Activated CD8-positive, alpha-beta T cell treated with anti-CD3 and anti-CD28 coated beads for 36 hours (primary cell): ENCODE measurements at regions not wholly inside any gene's neighbourhood (a gene's known extent, or its start where the extent isn't known, plus 50 kb on each side); places are given as distances from the start of the nearest gene placed in this dataset.

Experiments used
- ATAC-seq: fragments of 200-7000 bp; cut with Tn5 transposase; one replicate; pipeline ENCODE4 v1.10.0; 2021; ENCODE audit warnings: mild to moderate bottlenecking, moderate library complexity
- CTCF ChIA-PET: fragments of 350-600 bp; sonication (Branson Sonifier 250); formaldehyde crosslinking; loops from one replicate; lab custom pipeline; 2021; ENCODE audit warnings: antibody characterized with exemption; lab: Charles Lee
- POLR2A ChIA-PET: fragments of 350-600 bp; sonication (Branson Sonifier 250); formaldehyde crosslinking; loops from one replicate; lab custom pipeline; 2021; ENCODE audit warnings: antibody characterized with exemption; lab: Charles Lee
- DNase-seq: peaks from one replicate; pipeline ENCODE4 v3.0.0-alpha.2; 2020
- H3K27ac Mint-ChIP-seq: one replicate; pipeline ENCODE4 v1.8.0; 2021; ENCODE audit warnings: mild to moderate bottlenecking, mixed read lengths
- H3K27me3 Mint-ChIP-seq: one replicate; pipeline ENCODE4 v1.8.0; 2021; ENCODE audit warnings: mixed read lengths
- H3K36me3 Mint-ChIP-seq: one replicate; pipeline ENCODE4 v1.8.0; 2021; ENCODE audit warnings: low read depth, mixed read lengths
- H3K4me1 Mint-ChIP-seq: one replicate; pipeline ENCODE4 v1.8.0; 2021; ENCODE audit warnings: low read depth, mixed read lengths
- H3K4me3 Mint-ChIP-seq: one replicate; pipeline ENCODE4 v1.8.0; 2021; ENCODE audit warnings: mild to moderate bottlenecking, moderate library complexity, mixed read lengths
- H3K9me3 Mint-ChIP-seq: one replicate; pipeline ENCODE4 v1.8.0; 2021; ENCODE audit warnings: mixed read lengths
- CTCF ChIP-seq: fragments of 200-600 bp; IDR thresholded peaks from one replicate; pipeline ENCODE4 v1.8.0; 2022; ENCODE audit warnings: antibody characterized with exemption, mild to moderate bottlenecking
- intact Hi-C: fragments of 100-400 bp; cut with micrococcal nuclease; formaldehyde crosslinking; loops from one replicate; pipeline ENCODE4 v1.10.0; 2022

- CTCF ChIA-PET = no interaction called here
These were observed 123.5 kb downstream of the TTLL2 start for GRCh38 chr6:167448378-167448777.

GRCh38 chr6:167449094-167449861 is 124.4 kb downstream of the TTLL2 start:
- no peak overlapping the region for H3K4me3 Mint-ChIP-seq
- H3K9me3 Mint-ChIP-seq = no peaks in the 10 kb centered on the region
- TF ChIP-seq CTCF = no peak
- ChIA-PET POLR2A (no interaction called here), CTCF (no interaction called here)
- no peak overlapping the region for H3K27ac Mint-ChIP-seq
- DNase-seq (no peak), ATAC-seq (no peak)
- intact Hi-C loops = no loop called here
- H3K4me1 Mint-ChIP-seq = no peaks in the 10 kb centered on the region
- no peaks in the 10 kb centered on the region for H3K36me3 Mint-ChIP-seq
- H3K27me3 Mint-ChIP-seq = no peaks in the 10 kb centered on the region

More at GRCh38 chr6:167448378-167448777, 123.5 kb downstream of the TTLL2 start:
- ATAC-seq (no peak), DNase-seq (no peak)
- no peak overlapping the region for H3K4me3 Mint-ChIP-seq
- H3K4me1 Mint-ChIP-seq = no peaks in the 10 kb centered on the region
- intact Hi-C loops = no loop called here
- H3K9me3 Mint-ChIP-seq = no peaks in the 10 kb centered on the region
- POLR2A ChIA-PET = no interaction called here
- H3K27ac Mint-ChIP-seq = no peak overlapping the region
- no peaks in the 10 kb centered on the region for H3K36me3 Mint-ChIP-seq
- TF ChIP-seq CTCF = no peak
- no peaks in the 10 kb centered on the region for H3K27me3 Mint-ChIP-seq

DNA sequence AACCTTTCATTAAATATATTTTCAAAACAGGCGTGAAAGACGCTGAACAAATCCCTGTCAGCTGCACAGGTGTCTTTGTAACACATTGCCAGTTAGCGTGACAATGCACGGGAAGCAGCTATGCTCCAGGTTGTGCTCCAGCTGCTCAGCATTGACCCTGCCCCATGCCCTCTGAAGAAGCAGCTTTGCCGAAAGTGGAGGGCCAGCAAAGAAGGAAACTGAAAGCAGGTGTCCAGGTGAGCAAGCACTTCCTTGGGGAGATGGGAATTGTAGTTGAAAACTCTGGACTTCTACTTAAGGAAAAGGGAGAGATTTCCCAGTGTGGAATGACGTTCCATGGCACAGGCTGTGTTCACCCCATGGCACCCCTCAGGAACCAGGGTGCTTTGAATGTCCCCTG is 125.7 kb downstream of the TTLL2 start:
- CTCF ChIA-PET = no interaction called here

GRCh38 chr6:167452338-167453081 is 127.6 kb downstream of the TTLL2 start:
- ChIA-PET CTCF (no interaction called here), POLR2A (interaction anchor here (1.1 kb wide), 1 partner anchor 8 kb away, joined by 3 read pairs; no protein-coding TSS in a partner anchor)
- H3K36me3 Mint-ChIP-seq = no peaks in the 10 kb centered on the region
- H3K9me3 Mint-ChIP-seq = no peaks in the 10 kb centered on the region
- intact Hi-C loops = no loop called here
- H3K27ac Mint-ChIP-seq = no peak overlapping the region
- no peaks in the 10 kb centered on the region for H3K4me1 Mint-ChIP-seq
- peaks cover 8% of the 10 kb centered on the region for H3K27me3 Mint-ChIP-seq
- DNase-seq = no peak
- H3K4me3 Mint-ChIP-seq = no peak overlapping the region
- no peak for TF ChIP-seq CTCF
- ATAC-seq = no peak

More for the DNA sequence above, 125.7 kb downstream of the TTLL2 start:
- no peak for TF ChIP-seq CTCF
- H3K9me3 Mint-ChIP-seq = no peaks in the 10 kb centered on the region
- no peaks in the 10 kb centered on the region for H3K27me3 Mint-ChIP-seq
- H3K4me3 Mint-ChIP-seq = no peak overlapping the region
- DNase-seq (no peak), ATAC-seq (no peak)
- intact Hi-C loops = no loop called here
- H3K36me3 Mint-ChIP-seq = no peaks in the 10 kb centered on the region
- POLR2A ChIA-PET = no interaction called here
- H3K27ac Mint-ChIP-seq = no peak overlapping the region
- H3K4me1 Mint-ChIP-seq = no peaks in the 10 kb centered on the region

DNA sequence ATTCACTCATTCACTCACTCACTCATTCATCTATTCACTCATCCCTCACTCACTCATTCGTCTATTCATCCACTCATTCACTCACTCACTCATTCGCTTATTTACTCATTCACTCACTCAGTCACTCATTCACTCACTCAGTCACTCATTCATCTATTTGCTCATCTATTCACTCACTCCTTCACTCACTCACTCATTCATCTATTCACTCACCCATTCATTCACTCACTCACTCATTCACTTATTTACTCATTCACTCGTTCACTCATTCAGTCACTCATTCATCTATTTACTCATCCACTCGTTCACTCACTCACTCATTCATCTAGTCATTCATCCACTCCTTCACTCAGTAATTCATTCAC is 128.2 kb downstream of the TTLL2 start:
- ATAC-seq (no peak), DNase-seq (no peak)
- intact Hi-C loops = no loop called here
- CTCF ChIA-PET = no interaction called here
- H3K9me3 Mint-ChIP-seq = no peaks in the 10 kb centered on the region
- no peak overlapping the region for H3K4me3 Mint-ChIP-seq
- no peak overlapping the region for H3K27ac Mint-ChIP-seq
- H3K4me1 Mint-ChIP-seq = no peaks in the 10 kb centered on the region
- H3K27me3 Mint-ChIP-seq = peaks cover 8% of the 10 kb centered on the region
- POLR2A ChIA-PET = no interaction called here
- no peak for TF ChIP-seq CTCF
- H3K36me3 Mint-ChIP-seq = no peaks in the 10 kb centered on the region
